Tibial nerve (tissue), 4 donors: ENCODE measurements at regions not wholly inside any gene's neighbourhood (a gene's known extent, or its start where the extent isn't known, plus 50 kb on each side); places are given as distances from the start of the nearest gene placed in this dataset.

Experiments used
- DNase-seq, 2 donors: peaks; one replicate each; pipeline ENCODE4 v3.0.0-alpha.2; 2019; ENCODE audit warnings: low spot score in 2 of 2
- H3K27ac ChIP-seq, 4 donors: fragments of 200-600 bp; sonication (generic) in 3 of 4; one replicate each; pipeline ENCODE4 v1.5.1; 2017 to 2019; ENCODE audit warnings: mild to moderate bottlenecking in 1 of 4
- H3K27me3 ChIP-seq, 2 donors: fragments of 200-600 bp; sonication (generic) in 1 of 2; one replicate each; pipeline versions ENCODE4 v1.5.1 to v1.6.0; 2017 to 2019
- H3K36me3 ChIP-seq, 3 donors: fragments of 200-600 bp; sonication (generic); one replicate each; pipeline ENCODE4 v1.5.1; 2018 to 2019
- H3K4me1 ChIP-seq, 4 donors: fragments of 200-600 bp; sonication (generic) in 3 of 4; one replicate each; pipeline ENCODE4 v1.5.1; 2017 to 2019
- H3K4me3 ChIP-seq, 4 donors: fragments of 200-600 bp; sonication (generic) in 3 of 4; one replicate each; pipeline ENCODE4 v1.5.1; 2017 to 2019; ENCODE audit warnings: mild to moderate bottlenecking in 1 of 4, moderate library complexity in 1 of 4
- H3K9me3 ChIP-seq, 4 donors: fragments of 200-600 bp; sonication (generic) in 3 of 4; one replicate each; pipeline ENCODE4 v1.5.1; 2017 to 2019
- CTCF ChIP-seq, 5 experiments: fragments of 200-600 bp in 3 of 5; fragments of 450-650 bp in 2 of 5; sonication (generic) in 3 of 5; IDR thresholded peaks; one replicate each; pipeline ENCODE4 v1.5.1; 2016 to 2019; ENCODE audit warnings: antibody characterized with exemption in 5 of 5, mild to moderate bottlenecking in 3 of 5, moderate library complexity in 2 of 5
- EP300 ChIP-seq, 2 donors: sonication (generic); formaldehyde crosslinking; IDR thresholded peaks; one replicate each; pipeline ENCODE4 v1.6.1; 2017; ENCODE audit warnings: antibody characterized with exemption in 2 of 2, mild to moderate bottlenecking in 1 of 2
- POLR2A ChIP-seq, 2 donors: fragments of 450-650 bp; IDR thresholded peaks; one replicate each; pipeline ENCODE4 v1.6.1; 2017; ENCODE audit warnings: antibody characterized with exemption in 2 of 2, mild to moderate bottlenecking in 2 of 2, moderate library complexity in 2 of 2
- WGBS, 2 donors: methylation state at CpG; one replicate each; pipeline ENCODE4 v1.1.5; 2018; 5-methylcytosine and 5-hydroxymethylcytosine counted together

DNA sequence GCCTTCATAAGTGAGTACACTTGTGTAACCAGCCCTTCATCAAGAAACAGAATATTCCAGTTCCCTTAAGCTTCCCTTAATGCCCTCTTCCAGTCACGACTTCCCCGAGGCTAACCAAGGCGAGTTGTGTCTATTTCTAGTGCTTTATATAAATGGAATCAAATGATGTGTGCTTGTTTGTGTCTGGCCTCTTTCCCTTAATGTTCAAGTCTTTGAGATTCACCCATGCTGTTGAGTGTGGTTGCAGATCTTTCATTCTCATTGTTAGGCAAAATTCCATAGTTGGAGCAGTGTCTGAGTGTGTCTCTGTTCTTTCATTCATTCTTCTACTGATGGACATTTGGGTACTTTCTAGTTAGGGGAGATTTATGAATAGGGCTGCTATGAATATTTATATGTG, 135.0 kb downstream of the CEBPB start:
- Histone ChIP-seq H3K36me3 (no peaks in the 10 kb centered on the region), H3K4me1 (peaks cover 0 to 25% (median 16%) of the 10 kb centered on the region in 4 donors), H3K27ac (no peak overlapping the region), H3K4me3 (no peak overlapping the region), H3K27me3 (no peaks in the 10 kb centered on the region), H3K9me3 (no peaks in the 10 kb centered on the region)
- TF ChIP-seq CTCF (IDR thresholded peaks at IDR 0.05) (no peak), EP300 (IDR thresholded peaks at IDR 0.05) (no peak), POLR2A (IDR thresholded peaks at IDR 0.05) (no peak)
- no peak for DNase-seq
- 39 to 42% methylated on average over 3 of the region's 3 CpGs for WGBS, 2 donors

DNA sequence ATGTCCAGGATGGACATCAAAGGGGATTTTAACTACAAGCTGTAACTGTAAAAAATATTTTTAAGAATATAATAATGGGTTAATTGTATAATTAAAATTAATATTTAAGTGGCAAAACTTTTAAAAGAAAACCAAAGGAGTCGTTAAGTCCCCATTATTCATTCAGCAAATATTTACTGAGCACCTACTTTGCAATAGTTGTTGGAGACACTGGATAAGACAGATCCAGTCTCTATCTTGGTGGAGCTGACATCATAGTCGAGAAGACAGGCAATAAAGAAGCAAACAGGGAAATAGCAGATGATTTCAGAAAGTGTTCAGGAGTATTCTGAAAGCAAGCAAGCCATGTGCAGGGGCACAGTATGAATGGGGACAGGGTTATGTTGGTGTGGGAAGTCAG, 137.0 kb downstream of the CEBPB start:
- H3K36me3 ChIP-seq, result no peaks in the 10 kb centered on the region
- H3K4me1 ChIP-seq, result peaks cover 0 to 28% (median 10%) of the 10 kb centered on the region in 4 donors
- no peak for TF ChIP-seq EP300 (IDR thresholded peaks at IDR 0.05)
- DNase-seq, result no peak
- H3K27ac ChIP-seq, result no peak overlapping the region
- no peak overlapping the region for H3K4me3 ChIP-seq
- WGBS, 2 donors, result 77% methylated on average over 2 of the region's 2 CpGs
- no peaks in the 10 kb centered on the region for H3K27me3 ChIP-seq
- no peaks in the 10 kb centered on the region for H3K9me3 ChIP-seq

- DNase-seq, result no peak
- H3K27ac ChIP-seq, result no peak overlapping the region
- TF ChIP-seq POLR2A (IDR thresholded peaks at IDR 0.05), result no peak
- 71 to 72% methylated on average over 6 of the region's 6 CpGs for WGBS, 2 donors
- peaks cover 0 to 35% (median 12%) of the 10 kb centered on the region in 4 donors for H3K4me1 ChIP-seq
- no peaks in the 10 kb centered on the region for H3K36me3 ChIP-seq
- H3K27me3 ChIP-seq, result no peaks in the 10 kb centered on the region
- H3K4me3 ChIP-seq, result no peak overlapping the region
- no peaks in the 10 kb centered on the region for H3K9me3 ChIP-seq
Measured at GRCh38 chr20:50328222-50328979, 137.8 kb downstream of the CEBPB start.

DNA sequence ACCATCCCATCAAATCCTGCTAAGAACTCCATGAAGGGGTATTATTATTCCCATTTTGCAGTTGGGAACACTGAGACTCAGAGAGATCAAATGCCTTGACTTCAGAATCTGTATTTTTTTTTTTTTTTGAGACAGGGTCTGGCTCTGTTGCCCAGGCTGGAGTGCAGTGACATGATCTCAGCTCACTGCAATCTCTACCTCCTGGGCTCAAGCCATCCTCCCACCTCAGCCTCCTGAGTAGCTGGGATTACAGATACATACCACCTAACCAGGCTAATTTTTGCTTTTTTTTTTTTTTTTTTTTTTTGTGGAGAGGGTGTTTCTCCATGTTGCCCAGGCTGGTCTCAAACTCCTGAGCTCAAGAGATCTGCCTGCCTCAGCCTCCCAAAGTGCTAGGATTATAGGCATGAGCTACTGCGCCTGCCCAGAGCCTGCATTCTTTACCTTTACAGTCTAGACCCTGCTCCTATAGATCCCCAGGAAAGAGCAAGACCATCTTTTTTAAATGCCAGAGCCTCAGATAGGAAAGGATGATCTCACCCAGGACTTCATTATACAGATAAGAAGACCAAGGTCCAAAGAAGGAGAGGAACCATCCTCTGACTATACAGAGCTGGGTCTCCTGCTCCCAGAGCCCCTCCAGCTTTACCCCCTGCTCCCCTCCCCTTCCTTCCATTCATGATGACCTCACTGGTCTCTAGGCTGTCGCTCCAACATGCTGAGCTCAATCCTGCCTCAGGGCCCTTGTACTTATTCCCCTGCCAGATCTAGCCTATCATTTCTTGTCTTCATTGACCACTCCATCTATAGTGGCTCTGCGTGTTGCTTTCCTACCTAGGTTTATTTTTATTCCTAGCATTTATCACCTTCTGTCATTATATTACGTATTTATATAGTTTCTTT, 138.6 kb downstream of the CEBPB start:
- 81 to 94% methylated on average over 4 of the region's 4 CpGs for WGBS, 2 donors
- TF ChIP-seq CTCF (IDR thresholded peaks at IDR 0.05) (no peak), POLR2A (IDR thresholded peaks at IDR 0.05) (no peak), EP300 (IDR thresholded peaks at IDR 0.05) (no peak)
- H3K27ac ChIP-seq, result no peak overlapping the region
- peaks cover 0 to 42% (median 15%) of the 10 kb centered on the region in 4 donors for H3K4me1 ChIP-seq
- no peak overlapping the region for H3K4me3 ChIP-seq
- no peak for DNase-seq
- H3K9me3 ChIP-seq, result no peaks in the 10 kb centered on the region
- no peaks in the 10 kb centered on the region for H3K27me3 ChIP-seq
- H3K36me3 ChIP-seq, result no peaks in the 10 kb centered on the region

- Histone ChIP-seq H3K27me3 (no peaks in the 10 kb centered on the region), H3K9me3 (no peaks in the 10 kb centered on the region), H3K36me3 (no peaks in the 10 kb centered on the region), H3K4me3 (no peak overlapping the region), H3K4me1 (peaks cover 0 to 49% (median 19%) of the 10 kb centered on the region in 4 donors), H3K27ac (peak overlapping the region in 1 of 4 donors; percentile 1)
- DNase-seq, result no peak
- TF ChIP-seq EP300 (IDR thresholded peaks at IDR 0.05), result no peak
- TF ChIP-seq CTCF (IDR thresholded peaks at IDR 0.05), result no peak
- 70 to 75% methylated on average over 3 of the region's 3 CpGs for WGBS, 2 donors
Measured at GRCh38 chr20:50329981-50330503, 139.4 kb downstream of the CEBPB start.
